Liver (tissue), 7 donors: ENCODE measurements at regions not wholly inside any gene's neighbourhood (a gene's known extent, or its start where the extent isn't known, plus 50 kb on each side); places are given as distances from the start of the nearest gene placed in this dataset.

Source experiments
- DNase-seq: peaks from one replicate; pipeline ENCODE4 v3.0.0-alpha.2; 2017; ENCODE audit warnings: low spot score
- H3K27ac ChIP-seq, 2 donors: one replicate each; pipeline ENCODE4 v1.7.0; 2013; ENCODE audit warnings: inconsistent platforms in 2 of 2, low read length in 2 of 2, control low read depth in 1 of 2, low read depth in 1 of 2, mild to moderate bottlenecking in 1 of 2
- H3K27me3 ChIP-seq, 4 donors: one replicate each; pipeline versions ENCODE4 v1.6.1 to v1.7.0; 2013; ENCODE audit warnings: low read length in 3 of 4, inconsistent platforms in 1 of 4, mild to moderate bottlenecking in 1 of 4, moderate library complexity in 1 of 4; ENCODE audit not compliant: control insufficient read depth in 4 of 4, insufficient read depth in 4 of 4
- H3K36me3 ChIP-seq, 4 donors: one replicate each; pipeline versions ENCODE4 v1.6.1 to v1.7.0; 2013; ENCODE audit warnings: low read length in 3 of 4, mild to moderate bottlenecking in 3 of 4, low read depth in 1 of 4, moderate library complexity in 1 of 4; ENCODE audit not compliant: control insufficient read depth in 4 of 4, insufficient read depth in 3 of 4
- H3K4me1 ChIP-seq, 4 donors: one replicate each; pipeline versions ENCODE4 v1.6.1 to v1.7.0; 2013; ENCODE audit warnings: low read length in 3 of 4, mild to moderate bottlenecking in 3 of 4, moderate library complexity in 1 of 4; ENCODE audit not compliant: control insufficient read depth in 4 of 4, insufficient read depth in 4 of 4
- H3K4me3 ChIP-seq, 3 donors: one replicate each; pipeline versions ENCODE4 v1.6.1 to v1.7.0; 2013; ENCODE audit warnings: low read length in 3 of 3, control low read depth in 1 of 3, low read depth in 1 of 3, mild to moderate bottlenecking in 1 of 3
- H3K9ac ChIP-seq, 2 donors: one replicate each; pipeline ENCODE4 v1.7.0; 2013; ENCODE audit warnings: low read length in 2 of 2, mild to moderate bottlenecking in 2 of 2, moderate library complexity in 2 of 2, control low read depth in 1 of 2, low read depth in 1 of 2
- H3K9me3 ChIP-seq, 4 donors: one replicate each; pipeline versions ENCODE4 v1.6.1 to v1.7.0; 2013; ENCODE audit warnings: low read length in 3 of 4; ENCODE audit not compliant: control insufficient read depth in 4 of 4
- EGR1 ChIP-seq, 2 donors: IDR thresholded peaks; 2 replicates each; pipeline ENCODE4 v1.6.1; 2016 to 2018; ENCODE audit warnings: antibody characterized with exemption in 2 of 2, low read depth in 2 of 2
- FOXA2 ChIP-seq: IDR thresholded peaks from 2 replicates; pipeline ENCODE4 v1.6.1; 2016; ENCODE audit warnings: antibody characterized with exemption
- GABPA ChIP-seq, 2 donors: IDR thresholded peaks in 1 of 2; conservative IDR thresholded peaks in 1 of 2; 2 replicates each; pipeline ENCODE4 v1.6.1; 2016; ENCODE audit warnings: antibody characterized with exemption in 2 of 2, mild to moderate bottlenecking in 1 of 2, moderate library complexity in 1 of 2
- JUND ChIP-seq, 2 donors: IDR thresholded peaks; 2 replicates each; pipeline ENCODE4 v1.6.1; 2016; ENCODE audit warnings: antibody characterized with exemption in 2 of 2
- MAX ChIP-seq: IDR thresholded peaks from 2 replicates; pipeline ENCODE4 v1.6.1; 2016; ENCODE audit warnings: antibody characterized with exemption
- NR2F2 ChIP-seq: IDR thresholded peaks from 2 replicates; pipeline ENCODE4 v1.6.1; 2016; ENCODE audit warnings: antibody characterized with exemption
- REST ChIP-seq: IDR thresholded peaks from 2 replicates; pipeline ENCODE4 v1.6.1; 2016; ENCODE audit warnings: antibody characterized with exemption, mild to moderate bottlenecking
- RXRA ChIP-seq, 2 donors: IDR thresholded peaks; 2 replicates each; pipeline ENCODE4 v1.6.1; 2017 to 2018; ENCODE audit warnings: antibody characterized with exemption in 2 of 2, mild to moderate bottlenecking in 1 of 2
- YY1 ChIP-seq: IDR thresholded peaks from 2 replicates; pipeline ENCODE4 v1.6.1; 2016; ENCODE audit warnings: antibody characterized with exemption, mild to moderate bottlenecking
- ZBTB33 ChIP-seq: IDR thresholded peaks from 2 replicates; pipeline ENCODE4 v1.6.1; 2016; ENCODE audit warnings: antibody characterized with exemption
- WGBS: extraction: QIAGEN DNeasy Blood & Tissue Kit; methylation state at CpG from one replicate; pipeline ENCODE4 v1.1.7; 2013; 5-methylcytosine and 5-hydroxymethylcytosine counted together
- TF ChIP-seq, protein P1 (sequence below): IDR thresholded peaks from 2 replicates; pipeline ENCODE4 v1.6.1; 2016; ENCODE audit warnings: antibody characterized with exemption
- donor health status: healthy.
- donor health status: healthy.
- donor health status: healthy.
- donor health status: healthy.

DNA sequence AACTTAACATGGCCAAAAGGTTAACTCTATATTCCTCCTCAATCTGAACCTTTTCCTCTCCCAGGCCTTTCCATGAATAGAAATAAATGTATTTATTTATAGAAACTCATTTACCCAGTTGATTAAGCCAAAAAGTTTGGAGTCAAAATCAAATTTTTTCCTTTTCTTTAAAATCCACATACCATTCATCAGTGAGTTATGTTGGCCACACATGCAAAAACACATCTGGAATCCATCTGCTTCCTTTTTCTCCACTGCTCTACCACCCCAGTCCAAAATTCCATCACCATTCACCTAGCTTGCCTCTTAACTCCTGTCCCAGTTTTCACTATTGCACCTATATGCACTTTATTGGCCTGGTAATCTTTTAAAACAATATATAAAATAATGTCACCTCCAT, 62.4 kb upstream of the TMEM200A start:
- Histone ChIP-seq H3K36me3 (no peaks in the 10 kb centered on the region), H3K27me3 (no peaks in the 10 kb centered on the region), H3K4me3 (no peak overlapping the region), H3K4me1 (peaks cover 0 to 8% (median 2%) of the 10 kb centered on the region in 4 donors), H3K9me3 (peaks cover 0 to 4% (median 0%) of the 10 kb centered on the region in 4 donors), H3K27ac (no peak overlapping the region), H3K9ac (no peak overlapping the region)
- no peak for DNase-seq
- TF ChIP-seq YY1: no peak
- no peak for TF ChIP-seq NR2F2
- TF ChIP-seq, protein P1, sequence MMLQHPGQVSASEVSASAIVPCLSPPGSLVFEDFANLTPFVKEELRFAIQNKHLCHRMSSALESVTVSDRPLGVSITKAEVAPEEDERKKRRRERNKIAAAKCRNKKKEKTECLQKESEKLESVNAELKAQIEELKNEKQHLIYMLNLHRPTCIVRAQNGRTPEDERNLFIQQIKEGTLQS: no peak
- no peak for TF ChIP-seq FOXA2
- no peak for TF ChIP-seq JUND (IDR thresholded peaks at IDR 0.05)
- TF ChIP-seq GABPA (IDR thresholded peaks at IDR 0.05 in 1 of 2, conservative IDR thresholded peaks at IDR 0.05 in 1 of 2): no peak
- TF ChIP-seq REST: no peak

DNA sequence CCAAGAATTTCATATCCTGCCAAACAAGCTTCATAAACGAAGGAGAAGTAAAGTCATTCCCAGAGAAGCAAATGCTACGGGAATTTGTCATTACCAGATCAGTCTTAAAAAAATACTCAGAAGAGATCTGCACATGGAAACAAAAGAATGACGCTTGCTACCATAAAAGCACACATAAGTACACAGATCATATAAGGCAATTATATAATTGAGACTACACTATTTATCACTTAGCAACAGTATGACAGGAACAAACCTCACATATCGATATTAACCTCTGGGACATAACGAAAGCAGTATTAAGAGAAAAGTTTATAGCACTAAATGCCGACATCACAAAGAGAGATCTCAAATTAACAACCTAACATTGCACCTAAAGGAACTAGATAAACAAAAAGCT, 67.6 kb upstream of the TMEM200A start:
- no peak overlapping the region for H3K27ac ChIP-seq
- H3K4me1 ChIP-seq: no peaks in the 10 kb centered on the region
- peaks cover 0 to 4% (median 0%) of the 10 kb centered on the region in 4 donors for H3K27me3 ChIP-seq
- no peak for TF ChIP-seq MAX
- no peak for TF ChIP-seq EGR1 (IDR thresholded peaks at IDR 0.05; ENCODE audit: low read depth in 2 of 2)
- no peak overlapping the region for H3K9ac ChIP-seq
- WGBS: 86% methylated on average over 6 of the region's 6 CpGs
- no peak for DNase-seq
- H3K36me3 ChIP-seq: no peaks in the 10 kb centered on the region
- H3K9me3 ChIP-seq: peaks cover 0 to 4% (median 0%) of the 10 kb centered on the region in 4 donors
- no peak overlapping the region for H3K4me3 ChIP-seq

GRCh38 chr6:130296854-130297253, 69.0 kb upstream of the TMEM200A start:
- DNase-seq: no peak
- Histone ChIP-seq H3K27me3 (peaks cover 0 to 4% (median 0%) of the 10 kb centered on the region in 4 donors), H3K9me3 (no peaks in the 10 kb centered on the region), H3K4me3 (no peak overlapping the region), H3K9ac (no peak overlapping the region), H3K36me3 (no peaks in the 10 kb centered on the region), H3K4me1 (no peaks in the 10 kb centered on the region), H3K27ac (no peak overlapping the region)
- WGBS: 77% methylated on average over 1 of the region's 1 CpG
- TF ChIP-seq EGR1 (IDR thresholded peaks at IDR 0.05; ENCODE audit: low read depth in 2 of 2) (no peak), RXRA (IDR thresholded peaks at IDR 0.05) (no peak), NR2F2 (no peak), ZBTB33 (no peak), GABPA (IDR thresholded peaks at IDR 0.05 in 1 of 2, conservative IDR thresholded peaks at IDR 0.05 in 1 of 2) (no peak)
